Stimulated activated CD4-positive, alpha-beta T cell treated with anti-CD3 and anti-CD28 coated beads, TNF-alpha, amount 100 ng/mL, for 1 hour (primary cell): ENCODE measurements at regions not wholly inside any gene's neighbourhood (a gene's known extent, or its start where the extent isn't known, plus 50 kb on each side); places are given as distances from the start of the nearest gene placed in this dataset.
"Not testable (repeated sequence)": the region's sequence is repeated elsewhere in the genome, so short reads cannot be mapped to it uniquely, and the experiment has no call there.

Experiments
- DNase-seq, 3 donors: peaks; one replicate each; pipeline ENCODE4 v3.0.0-alpha.2; 2020; ENCODE audit warnings: low read depth in 3 of 3, low spot score in 1 of 3

DNA sequence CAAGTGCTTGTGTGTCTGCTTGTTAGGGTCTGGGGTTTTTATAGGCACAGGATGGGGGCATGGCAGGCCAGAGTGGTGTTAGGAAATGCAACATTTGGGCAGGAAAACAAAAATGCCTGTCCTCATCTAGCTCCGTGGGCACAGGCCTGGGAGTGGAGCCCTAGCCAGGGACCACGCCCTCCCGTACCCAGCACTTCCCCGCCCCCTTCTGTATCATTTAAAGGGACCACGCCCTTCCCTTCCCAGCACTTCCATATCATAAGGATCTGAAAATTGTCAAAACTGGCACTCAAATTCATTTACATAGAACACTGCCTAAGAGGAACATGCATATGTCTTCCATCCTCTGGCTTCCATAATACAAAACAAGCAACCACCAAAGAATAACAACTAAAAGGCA is 185.8 kb downstream of the B3GLCT start:
- no peak for DNase-seq

DNA sequence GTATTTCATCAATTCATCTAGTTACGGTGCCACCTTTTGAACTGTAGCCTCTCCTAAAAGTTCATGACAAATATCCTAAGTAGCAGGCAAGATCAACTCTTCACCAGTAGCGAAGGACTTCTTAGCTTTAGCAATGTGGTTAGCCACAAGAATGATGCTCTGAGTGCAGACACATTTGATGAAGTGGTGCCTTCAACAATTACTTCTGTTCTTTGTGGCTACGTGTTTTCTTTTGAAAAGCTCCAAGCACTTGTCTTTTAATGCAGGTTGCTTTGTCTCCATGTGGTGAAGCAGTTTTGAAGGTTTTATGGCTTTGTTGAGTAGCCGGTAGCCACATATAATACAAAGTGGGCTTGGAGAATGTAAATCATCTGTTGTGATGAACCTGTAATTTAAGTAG is 194.7 kb downstream of the B3GLCT start:
- no peak for DNase-seq

- no peak for DNase-seq
Observed at GRCh38 chr13:31395090-31395489, 195.3 kb downstream of the B3GLCT start.

- DNase-seq: no peak
Observed at GRCh38 chr13:31399690-31400089, 199.9 kb downstream of the B3GLCT start.

DNA sequence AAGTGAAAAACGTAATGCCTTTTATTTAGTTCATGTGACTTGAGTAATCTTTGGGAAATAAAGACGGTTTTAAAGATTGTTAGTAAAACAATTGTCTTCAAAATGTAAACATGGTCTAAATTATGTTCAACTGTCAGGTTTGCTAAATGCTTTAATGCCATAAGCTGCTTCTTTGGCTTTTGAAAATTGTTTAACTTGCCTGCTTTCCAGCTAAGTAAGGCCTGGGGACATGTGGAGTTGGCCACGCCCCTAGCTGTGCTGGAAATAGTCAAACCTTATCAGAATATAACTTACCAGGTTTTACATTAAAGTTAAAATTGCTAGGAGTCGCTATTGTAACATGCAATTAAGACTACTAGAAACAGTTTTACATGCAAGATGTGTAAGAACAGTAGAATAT is 203.9 kb downstream of the B3GLCT start:
- DNase-seq: not testable (repeated sequence)

GRCh38 chr13:31408927-31409326 is 209.2 kb downstream of the B3GLCT start:
- DNase-seq: no peak

DNA sequence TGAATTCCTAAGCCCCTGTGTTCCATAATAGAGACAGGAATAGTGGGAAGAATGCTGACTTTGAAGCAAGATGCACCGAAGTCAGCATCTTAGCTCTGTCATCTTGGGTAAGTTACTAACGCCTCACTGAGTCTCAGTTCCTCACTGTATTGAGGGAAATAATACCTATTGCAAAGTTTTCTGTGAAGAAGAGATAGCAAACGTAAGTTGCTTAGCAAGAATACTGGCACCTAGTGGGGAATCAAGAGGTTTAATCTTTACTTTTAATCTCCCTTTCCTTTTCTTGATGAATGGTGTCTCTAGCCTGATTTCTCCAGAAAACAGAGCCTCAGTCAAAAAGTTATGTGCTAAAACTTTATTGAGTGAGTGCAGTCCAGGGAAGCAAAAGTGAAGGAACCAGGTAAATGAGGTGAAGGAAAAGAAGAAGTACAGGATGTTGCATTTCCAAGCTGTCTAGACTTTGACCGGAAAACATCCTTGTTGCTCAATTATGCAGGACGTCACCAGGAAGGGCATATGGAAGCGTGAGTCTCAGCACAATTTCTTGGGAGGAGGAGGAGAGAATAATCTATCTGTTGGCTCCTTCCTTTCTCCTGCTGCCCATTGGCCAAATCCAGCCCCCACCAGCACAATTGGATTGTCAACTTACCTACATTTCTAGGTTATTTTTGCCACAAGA is 210.0 kb downstream of the B3GLCT start:
- DNase-seq: no peak

DNA sequence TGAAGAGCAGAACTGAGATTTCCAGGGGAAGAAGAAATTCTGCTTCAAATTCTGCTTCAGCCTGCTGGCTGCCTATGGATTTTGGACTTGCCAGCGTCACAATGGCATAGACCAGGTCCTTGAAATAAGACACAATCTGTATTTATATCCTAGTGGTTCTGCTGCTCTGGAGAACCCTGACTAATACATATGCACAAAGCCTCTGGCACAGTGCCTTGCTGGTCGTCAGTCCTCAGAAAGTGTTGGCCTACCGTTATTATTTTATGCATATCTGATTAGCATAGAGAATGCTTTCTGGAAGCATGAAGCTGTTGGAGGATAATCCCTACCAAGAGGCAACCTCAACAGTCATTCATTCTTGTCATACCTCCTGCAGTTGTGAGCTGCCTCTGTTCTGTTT is 213.7 kb downstream of the B3GLCT start:
- no peak for DNase-seq

DNA sequence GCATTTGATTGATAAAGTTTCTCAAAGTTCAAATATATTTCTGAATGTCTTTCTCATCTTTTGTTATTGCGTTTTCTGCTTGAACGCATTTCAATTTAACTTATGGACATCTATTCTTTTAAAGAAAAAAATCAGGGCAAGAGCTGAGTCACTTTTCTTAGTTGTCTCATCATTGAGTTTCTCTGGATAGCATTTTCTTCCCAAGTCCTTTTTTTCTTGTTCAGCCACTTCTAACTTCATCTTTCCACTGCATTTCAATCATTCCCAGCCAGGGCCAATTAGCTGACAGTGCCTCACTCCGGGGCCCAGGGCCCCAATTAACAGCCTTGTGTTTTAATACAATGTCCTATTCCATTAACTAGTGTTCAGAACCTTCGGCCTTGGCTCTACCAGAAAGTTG is 216.3 kb downstream of the B3GLCT start:
- no peak for DNase-seq

- DNase-seq: no peak
Observed at GRCh38 chr13:31418186-31418585, 218.4 kb downstream of the B3GLCT start.

GRCh38 chr13:31421756-31422155 is 222.0 kb downstream of the B3GLCT start:
- DNase-seq: no peak

GRCh38 chr13:31424130-31424729 is 224.5 kb downstream of the B3GLCT start:
- peak in 2 of 3 donors; percentile 2 to 6 for DNase-seq

DNA sequence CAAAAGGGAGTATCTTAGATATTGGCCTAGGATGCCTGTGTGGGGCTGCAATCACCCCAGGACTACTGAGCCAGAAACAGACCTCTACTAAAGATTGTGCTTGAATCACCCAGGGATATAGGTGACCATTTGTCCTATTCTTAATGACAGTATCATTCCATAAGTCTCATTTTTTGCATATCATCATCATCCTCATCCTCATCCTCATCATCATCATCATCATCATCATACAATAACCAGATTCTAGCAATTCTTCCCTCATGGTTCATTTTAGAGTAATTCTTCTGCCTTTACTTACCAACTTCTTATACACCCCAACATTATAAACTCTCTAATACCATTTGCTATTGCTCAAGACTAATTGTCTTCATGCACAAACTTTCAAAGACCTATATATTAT is 226.6 kb downstream of the B3GLCT start:
- no peak for DNase-seq

DNA sequence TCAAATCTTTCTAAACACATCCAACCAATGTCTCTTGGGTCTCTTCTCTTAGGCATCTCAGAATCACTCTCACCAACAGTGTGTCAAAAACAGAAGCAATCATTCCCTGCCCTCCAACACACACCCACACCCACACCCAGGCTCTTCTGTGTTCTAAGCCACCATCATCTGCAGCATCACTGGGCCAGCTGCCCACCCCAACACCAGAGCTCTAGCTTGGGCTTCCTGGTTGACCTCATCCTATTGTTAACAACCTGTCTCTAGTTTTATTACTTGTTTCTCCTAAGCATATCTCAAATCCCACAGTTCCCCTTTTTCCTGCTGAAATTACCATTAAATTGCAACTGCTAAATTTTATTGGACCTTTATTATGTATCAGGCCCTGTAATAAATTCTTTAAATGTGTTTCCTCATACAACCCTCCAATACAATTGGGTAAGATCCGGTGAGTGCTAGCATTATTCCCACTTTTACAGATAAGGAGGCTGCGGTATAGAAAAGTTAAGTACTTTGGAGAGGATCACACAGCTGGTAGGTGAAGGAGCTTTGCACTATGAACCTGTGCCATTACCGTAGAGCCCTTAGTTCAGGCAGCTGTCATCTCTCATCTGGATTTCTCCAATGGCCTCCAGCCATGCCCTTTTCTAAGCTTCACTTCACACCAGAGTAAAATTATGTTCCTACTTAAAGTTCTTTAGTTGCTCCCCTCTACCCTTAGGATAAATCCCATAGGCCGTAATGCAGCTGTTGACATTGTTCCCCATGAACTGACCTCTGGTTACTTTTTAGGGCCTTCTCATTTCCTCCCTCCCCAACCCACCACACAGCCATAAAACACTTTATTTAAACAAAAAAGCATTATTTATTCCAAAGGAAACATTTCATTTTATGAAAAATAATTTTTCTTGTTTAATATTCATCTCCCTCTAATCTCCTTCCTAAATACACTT is 227.7 kb downstream of the B3GLCT start:
- DNase-seq: no peak

- peak in 1 of 3 donors; percentile 19 for DNase-seq
Observed at GRCh38 chr13:31431722-31432137, 232.0 kb downstream of the B3GLCT start.

DNA sequence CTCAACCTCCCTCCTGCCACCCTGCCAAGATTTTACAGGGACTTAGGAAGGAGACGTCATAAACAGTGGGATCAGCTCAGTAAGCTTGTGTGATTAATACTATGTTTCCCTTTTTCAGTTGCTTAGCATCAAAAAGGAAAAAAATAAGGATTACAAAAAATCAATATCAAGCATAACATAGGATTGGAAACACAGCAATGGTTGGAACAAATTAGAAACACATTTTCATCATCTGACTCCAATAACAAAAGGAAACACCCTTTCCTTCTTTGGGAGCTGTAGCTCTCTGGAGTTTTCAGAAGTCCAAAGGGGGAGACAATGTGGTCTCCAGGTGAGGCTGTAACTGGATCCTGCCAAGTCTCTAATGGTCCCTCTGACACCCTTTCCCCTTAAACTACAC is 233.4 kb downstream of the B3GLCT start:
- DNase-seq: no peak

DNA sequence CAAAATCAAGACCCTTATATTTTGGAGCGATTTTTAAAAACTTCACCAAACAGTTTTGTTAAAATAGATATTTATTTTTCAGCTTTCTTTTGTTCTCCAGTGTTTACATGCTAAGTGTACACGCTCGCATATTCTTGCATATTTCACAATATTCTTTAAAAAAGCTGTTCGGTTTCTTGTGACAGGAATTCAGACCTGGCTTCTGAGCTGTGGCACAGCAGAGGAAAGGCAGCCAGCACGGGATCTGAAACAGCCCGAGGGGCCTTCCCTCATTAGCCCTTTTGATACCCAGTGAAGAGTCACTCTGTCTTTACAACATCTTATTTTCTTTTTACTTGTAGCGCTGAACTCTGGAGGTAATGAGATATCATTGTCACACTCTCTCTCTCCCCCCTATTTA is 234.0 kb downstream of the B3GLCT start:
- no peak for DNase-seq

GRCh38 chr13:31434613-31435012 is 234.8 kb downstream of the B3GLCT start:
- no peak for DNase-seq

GRCh38 chr13:31435536-31435935 is 235.8 kb downstream of the B3GLCT start:
- no peak for DNase-seq

- no peak for DNase-seq
Observed at GRCh38 chr13:31436478-31436877, 236.7 kb downstream of the B3GLCT start.

GRCh38 chr13:31437975-31438374 is 238.2 kb downstream of the B3GLCT start:
- DNase-seq: no peak

DNA sequence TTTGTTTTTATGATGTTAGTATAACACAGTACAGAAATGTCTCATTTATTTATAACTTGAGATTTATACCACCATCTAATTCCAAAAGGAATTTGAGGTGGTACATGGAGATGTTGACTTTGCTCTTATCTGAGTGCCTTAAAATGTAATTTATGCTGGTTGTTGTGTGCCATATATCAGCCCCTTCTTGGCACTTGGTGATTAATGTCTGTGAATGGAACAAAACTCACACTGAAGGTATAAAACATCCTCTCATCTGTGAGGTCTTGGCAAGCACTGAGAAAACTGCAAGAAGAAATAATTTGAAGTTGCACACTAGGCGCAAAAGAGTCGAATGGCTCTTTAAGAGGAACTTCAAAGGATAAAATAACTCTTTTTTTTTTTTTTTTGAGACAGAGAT is 240.4 kb downstream of the B3GLCT start:
- DNase-seq: no peak
